Activated CD4-positive, alpha-beta T cell treated with anti-CD3 and anti-CD28 coated beads for 4 hours (primary cell): ENCODE measurements at regions not wholly inside any gene's neighbourhood (a gene's known extent, or its start where the extent isn't known, plus 50 kb on each side); places are given as distances from the start of the nearest gene placed in this dataset.

Experiments used
- DNase-seq, 2 donors: peaks; one replicate each; pipeline ENCODE4 v3.0.0-alpha.2; 2020

GRCh38 chr3:117266806-117267205 is 557.2 kb downstream of the TUSC7 start:
- no peak for DNase-seq

- DNase-seq: no peak
Measured at GRCh38 chr3:117268318-117268717, 558.7 kb downstream of the TUSC7 start.

- no peak for DNase-seq
Measured at GRCh38 chr3:117272274-117272673, 562.7 kb downstream of the TUSC7 start.

DNA sequence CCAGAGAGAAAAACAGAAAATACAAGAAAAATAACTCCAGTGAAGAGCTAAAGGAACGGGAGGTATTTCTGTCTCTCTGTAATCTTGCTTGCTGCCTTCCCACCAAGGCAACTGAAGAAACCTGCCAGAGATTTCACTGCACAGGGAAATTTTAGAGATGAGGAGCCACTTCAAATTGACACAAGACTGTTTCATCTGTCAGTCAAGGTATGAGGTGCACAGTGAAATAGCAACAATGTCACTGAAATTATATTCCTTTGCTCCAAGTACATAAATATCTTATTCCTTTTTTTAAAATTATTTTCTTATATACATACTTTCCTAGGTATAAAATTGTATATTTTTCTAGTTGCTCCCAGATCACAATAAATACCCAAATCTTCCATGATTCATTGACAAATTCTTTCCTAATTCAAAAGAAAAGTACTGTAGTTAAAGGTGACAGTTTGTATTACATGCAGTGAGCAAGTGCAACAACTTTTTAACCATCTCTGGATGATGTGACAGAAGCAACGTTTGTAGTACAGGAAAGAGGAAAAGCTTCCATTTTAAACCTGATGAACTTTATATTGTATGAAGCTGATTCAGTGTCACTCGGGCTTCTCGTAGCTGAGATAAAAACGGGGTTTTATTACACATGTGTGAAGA is 563.4 kb downstream of the TUSC7 start:
- no peak for DNase-seq

GRCh38 chr3:117277816-117278215 is 568.2 kb downstream of the TUSC7 start:
- no peak for DNase-seq

DNA sequence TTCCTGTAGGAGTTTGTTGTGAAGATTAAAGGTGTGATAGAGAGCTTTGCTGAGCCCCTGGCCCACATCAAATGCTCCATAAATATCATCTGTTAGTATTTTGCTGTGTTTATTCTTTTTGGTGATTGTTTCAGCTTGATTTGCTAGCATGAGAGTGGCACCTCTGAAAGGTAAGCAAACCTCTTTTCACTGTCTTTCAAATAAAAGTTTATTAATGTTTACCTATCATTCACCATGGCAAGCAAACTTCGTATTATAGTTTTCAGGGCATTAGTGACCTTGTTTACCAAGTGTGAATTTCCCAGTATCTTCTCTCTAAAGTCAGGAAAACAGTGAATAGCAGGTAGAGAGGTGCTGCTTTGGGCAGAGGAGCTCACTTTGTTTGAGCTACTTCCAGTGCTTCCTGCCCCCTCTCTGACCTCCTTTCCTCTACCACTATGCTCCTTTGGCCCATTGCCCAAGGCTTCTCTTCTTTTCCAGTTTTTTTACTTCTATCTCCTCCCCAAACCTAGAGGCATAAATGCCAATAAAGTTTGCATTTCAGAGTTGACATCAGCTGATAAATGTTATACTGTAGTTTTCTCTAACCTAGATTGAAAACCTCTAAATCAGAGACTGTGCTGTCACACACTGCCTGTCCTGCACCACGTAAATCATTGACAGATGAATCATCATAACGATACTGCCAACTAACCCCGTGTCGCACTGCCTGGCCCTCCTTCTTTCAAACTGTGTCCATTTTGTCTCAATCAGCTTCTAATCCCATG is 569.0 kb downstream of the TUSC7 start:
- no peak for DNase-seq

GRCh38 chr3:117281371-117281770 is 571.8 kb downstream of the TUSC7 start:
- DNase-seq: no peak

- DNase-seq: no peak
Measured at GRCh38 chr3:117282566-117282965, 573.0 kb downstream of the TUSC7 start.

- no peak for DNase-seq
Measured at GRCh38 chr3:117285737-117286136, 576.2 kb downstream of the TUSC7 start.

- DNase-seq: no peak
Measured at GRCh38 chr3:117286488-117286887, 576.9 kb downstream of the TUSC7 start.

DNA sequence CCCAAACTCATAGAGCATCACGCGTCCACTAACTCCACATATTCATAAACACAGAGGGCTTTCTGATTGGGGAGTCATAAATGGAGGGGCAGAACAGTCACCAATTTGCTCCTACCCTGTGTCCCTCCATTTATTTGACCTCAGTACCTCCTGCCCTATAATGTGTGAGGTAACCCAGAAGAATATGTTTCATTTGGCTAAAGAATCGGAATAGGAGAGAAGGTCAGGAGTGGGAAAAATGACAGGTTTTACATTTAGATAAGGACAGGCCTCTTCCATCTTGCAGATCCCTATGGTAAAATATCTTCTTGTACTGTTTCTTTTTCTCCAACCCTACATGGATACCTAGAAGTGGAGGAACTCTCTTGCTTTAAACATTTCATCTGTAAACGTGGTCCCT is 578.0 kb downstream of the TUSC7 start:
- DNase-seq: no peak

GRCh38 chr3:117291476-117291875 is 581.9 kb downstream of the TUSC7 start:
- DNase-seq: no peak

- DNase-seq: no peak
Measured at GRCh38 chr3:117297065-117297464, 587.5 kb downstream of the TUSC7 start.

- DNase-seq: no peak
Measured at GRCh38 chr3:117297541-117297940, 588.0 kb downstream of the TUSC7 start.

DNA sequence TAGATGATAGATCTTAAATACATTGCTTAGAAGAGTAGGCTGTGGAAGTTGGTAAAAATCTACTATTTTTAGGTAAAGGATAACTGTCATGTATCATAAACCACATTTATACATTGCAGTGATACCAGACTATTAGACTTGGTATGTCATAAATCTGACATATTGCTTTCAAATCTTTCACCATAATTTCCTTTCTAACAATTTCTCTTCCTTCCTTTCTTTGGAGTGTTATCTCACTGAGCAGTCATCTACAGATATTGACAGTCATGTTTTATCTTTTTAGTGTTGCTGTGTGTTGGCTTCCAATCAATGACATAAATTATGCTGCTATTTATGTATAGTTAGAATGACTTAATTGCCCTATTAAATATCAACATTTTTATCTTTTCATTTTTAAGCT is 588.7 kb downstream of the TUSC7 start:
- no peak for DNase-seq

DNA sequence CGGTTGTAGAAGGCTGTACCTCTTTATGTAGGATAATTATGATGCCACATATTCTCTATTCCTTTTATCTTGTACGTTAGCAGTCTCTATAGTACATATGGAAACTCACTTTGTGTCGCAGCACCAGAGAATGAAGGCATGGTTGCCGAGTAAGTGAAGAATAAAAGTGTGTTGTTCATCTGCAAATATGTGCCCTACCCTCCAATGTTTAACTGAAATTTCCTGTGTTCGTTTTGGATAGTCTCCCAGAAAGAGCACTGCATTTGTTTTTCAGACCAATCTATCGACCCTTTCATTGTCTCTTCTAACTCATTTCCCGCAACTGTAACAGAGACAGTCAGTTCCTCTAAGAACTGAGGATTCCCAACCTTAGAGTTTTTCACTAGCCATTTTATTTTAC is 592.8 kb downstream of the TUSC7 start:
- no peak for DNase-seq

DNA sequence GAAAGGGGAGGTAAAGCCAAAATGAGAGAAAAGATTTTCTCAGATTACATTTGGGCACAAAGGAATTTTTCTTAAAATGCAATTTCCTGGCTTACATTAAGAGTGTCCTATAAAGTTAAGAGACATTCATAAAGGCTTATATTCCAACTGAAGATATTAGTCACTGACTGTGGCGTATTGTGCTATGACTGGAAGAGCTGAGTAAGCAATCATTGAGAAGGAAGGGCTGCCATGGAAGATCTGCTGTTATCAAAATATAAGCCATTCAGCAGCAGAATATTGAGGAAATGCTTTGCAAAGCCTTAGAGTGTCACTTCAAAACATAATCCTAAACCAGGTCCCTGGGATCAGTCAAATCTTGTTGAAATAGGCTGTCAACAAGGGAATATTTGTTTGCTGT is 593.9 kb downstream of the TUSC7 start:
- DNase-seq: no peak

DNA sequence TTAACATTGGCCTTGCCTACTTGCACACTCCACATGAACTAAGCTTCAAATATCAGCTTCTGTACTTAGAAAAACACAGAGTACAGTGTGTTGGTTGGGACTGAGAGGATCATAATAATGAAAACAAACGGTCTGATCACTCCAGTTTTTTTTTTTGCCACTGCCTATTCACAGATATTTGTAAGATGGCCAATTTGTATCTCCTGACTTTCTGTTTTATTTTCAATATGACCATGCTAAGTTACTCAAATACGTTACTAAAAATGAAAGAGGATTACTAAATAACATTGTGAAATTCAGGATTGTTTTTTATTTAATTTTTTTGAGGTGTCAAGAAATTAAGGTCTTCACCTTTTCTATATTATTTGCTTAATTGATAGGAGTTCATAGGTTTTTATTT is 595.1 kb downstream of the TUSC7 start:
- no peak for DNase-seq

GRCh38 chr3:117305681-117306080 is 596.1 kb downstream of the TUSC7 start:
- DNase-seq: no peak

DNA sequence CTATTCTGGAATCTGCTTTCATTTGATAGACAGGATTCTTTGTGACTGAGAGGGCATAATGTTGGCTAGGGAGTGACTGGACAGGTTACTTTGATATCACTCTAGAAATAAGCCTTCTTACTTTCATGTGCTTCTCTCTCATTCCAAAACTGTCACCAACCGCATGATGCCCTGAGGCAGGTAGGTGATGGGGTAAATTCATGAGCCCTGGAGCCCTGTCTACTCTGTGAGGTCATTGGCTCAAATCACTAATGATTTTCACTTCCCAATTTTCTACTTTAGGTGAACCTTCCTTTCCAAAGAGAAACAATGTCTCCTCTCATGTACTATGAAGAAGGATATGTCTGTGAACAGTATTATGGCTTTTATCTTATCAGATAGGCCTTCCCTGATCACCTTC is 596.7 kb downstream of the TUSC7 start:
- DNase-seq: no peak

DNA sequence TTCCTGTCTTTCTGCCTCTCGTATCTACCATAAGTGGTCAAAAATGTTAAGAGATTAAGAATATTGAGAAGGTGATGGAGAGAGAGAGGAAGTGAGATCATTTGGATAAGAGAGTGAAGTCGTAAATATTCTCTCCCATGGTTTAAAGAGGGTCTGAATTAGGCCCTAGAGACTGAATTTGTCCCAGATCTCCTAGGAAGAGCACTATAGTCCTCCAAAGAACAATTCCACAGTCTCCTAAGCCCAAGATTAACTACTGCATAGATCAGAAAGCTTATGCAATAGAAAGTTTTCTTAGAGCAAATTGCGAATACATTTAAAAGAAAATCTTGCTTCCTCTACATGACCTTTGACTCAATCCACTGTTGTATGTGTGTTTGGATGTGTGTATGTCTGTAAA is 598.8 kb downstream of the TUSC7 start:
- no peak for DNase-seq

DNA sequence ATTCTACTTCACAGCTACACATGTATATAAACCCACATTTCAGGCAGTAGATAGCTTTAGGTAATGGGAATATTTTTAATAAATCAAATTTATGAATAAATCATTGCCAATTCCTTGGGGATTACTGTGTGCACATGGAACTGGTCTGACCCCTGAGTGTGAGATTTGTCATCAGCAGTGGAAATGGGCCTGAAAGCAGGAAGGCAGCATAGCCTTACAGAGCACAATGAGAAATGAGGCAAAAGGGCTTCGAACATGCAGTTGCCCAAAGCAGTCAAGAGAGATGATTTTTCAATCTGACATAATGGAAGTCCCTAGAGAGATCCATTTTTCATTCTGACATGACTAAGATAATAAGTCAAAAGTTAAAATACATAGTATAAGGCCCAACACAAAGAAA is 599.2 kb downstream of the TUSC7 start:
- DNase-seq: no peak

DNA sequence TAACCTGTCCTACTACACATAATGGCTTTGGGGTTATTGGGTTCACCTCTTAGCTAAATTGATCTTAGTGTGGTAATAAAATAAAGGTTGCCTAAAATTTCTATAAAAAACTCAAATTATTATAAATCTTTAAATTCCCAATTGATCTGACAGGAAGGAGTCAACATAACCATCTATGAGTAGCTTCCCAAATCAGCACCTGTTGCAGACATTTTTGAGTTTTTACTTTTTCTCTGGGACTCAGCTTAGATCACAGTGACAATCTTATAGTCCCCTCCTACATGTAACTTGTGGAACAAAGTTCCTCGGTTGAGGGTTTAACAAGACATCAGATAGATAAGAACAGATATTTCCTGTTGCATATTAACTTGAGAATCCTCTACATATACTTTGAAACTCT is 601.0 kb downstream of the TUSC7 start:
- no peak for DNase-seq

- DNase-seq: no peak
Measured at GRCh38 chr3:117314441-117315150, 605.0 kb downstream of the TUSC7 start.
